ENCODE measurements at regions not wholly inside any gene's neighbourhood (a gene's known extent, or its start where the extent isn't known, plus 50 kb on each side); places are given as distances from the start of the nearest gene placed in this dataset.

DNA sequence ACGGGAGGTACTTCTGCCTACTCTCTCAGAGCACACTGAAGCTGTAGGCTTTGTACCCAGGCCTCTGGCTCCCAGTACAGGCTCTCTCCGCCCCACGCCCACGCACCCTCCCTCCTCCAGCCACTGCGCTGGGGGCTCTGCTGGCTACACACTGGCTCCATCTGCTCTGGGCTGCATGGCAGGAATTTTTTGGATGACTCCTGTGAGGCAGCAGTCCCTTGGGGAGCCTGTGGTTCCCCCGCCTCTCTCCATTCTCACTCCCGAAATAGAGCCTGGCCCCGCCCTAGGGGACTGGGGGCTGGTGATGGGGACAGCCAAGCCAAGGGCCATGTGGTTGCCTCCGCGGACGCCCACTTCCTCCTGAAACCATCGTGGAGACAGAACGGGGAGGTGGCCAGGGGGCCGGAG is 58.1 kb upstream of the ADRA2C start:
- peaks cover 0 to 3% (median 2%) of the 10 kb centered on the region in 3 donors for H3K4me1 Mint-ChIP-seq
- no peak overlapping the region for H3K27ac Mint-ChIP-seq
- H3K27me3 Mint-ChIP-seq: peaks cover 12% of the 10 kb centered on the region
- no peak overlapping the region for H3K4me3 Mint-ChIP-seq
- no peaks in the 10 kb centered on the region for H3K9me3 Mint-ChIP-seq
- no peaks in the 10 kb centered on the region for H3K36me3 Mint-ChIP-seq

DNA sequence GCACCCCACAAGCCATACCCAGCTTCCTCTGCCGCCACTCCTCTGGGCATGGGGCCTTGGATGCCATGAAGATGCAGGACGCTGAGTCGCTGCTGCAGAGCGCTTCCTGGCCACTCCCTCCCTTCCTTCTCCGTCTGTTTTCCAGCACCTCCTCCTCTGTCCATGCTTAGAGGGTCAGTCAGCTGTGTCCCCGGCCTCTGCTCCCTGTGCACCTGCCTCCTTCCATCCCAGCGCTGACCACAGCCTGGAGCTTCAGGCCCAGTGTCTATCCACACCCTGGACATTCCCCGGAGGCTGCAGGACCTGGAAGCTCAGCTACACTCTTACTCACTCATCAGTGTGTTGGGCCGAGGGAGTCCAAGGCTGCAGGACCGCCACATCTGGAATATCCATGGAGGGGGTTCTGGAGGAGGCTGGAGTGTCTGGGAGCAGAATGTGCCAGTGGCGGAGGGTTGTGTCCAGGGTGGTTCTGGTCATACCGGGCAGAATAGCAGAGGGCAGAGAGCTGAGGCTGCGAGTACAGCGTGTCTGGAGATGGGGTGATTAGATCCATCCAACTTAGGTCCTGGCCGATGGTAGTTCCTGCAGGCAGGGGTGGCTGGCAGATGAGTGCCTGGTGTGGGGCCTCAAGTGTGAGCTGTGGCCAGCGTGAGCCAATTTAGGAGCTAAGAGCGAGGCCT is 58.6 kb upstream of the ADRA2C start:
- peaks cover 0 to 3% (median 2%) of the 10 kb centered on the region in 3 donors for H3K4me1 Mint-ChIP-seq
- H3K36me3 Mint-ChIP-seq: no peaks in the 10 kb centered on the region
- H3K27ac Mint-ChIP-seq: no peak overlapping the region
- peak overlapping the region in 1 of 4 donors; percentile 70 for H3K4me3 Mint-ChIP-seq
- H3K27me3 Mint-ChIP-seq: peaks cover 12% of the 10 kb centered on the region
- H3K9me3 Mint-ChIP-seq: no peaks in the 10 kb centered on the region

DNA sequence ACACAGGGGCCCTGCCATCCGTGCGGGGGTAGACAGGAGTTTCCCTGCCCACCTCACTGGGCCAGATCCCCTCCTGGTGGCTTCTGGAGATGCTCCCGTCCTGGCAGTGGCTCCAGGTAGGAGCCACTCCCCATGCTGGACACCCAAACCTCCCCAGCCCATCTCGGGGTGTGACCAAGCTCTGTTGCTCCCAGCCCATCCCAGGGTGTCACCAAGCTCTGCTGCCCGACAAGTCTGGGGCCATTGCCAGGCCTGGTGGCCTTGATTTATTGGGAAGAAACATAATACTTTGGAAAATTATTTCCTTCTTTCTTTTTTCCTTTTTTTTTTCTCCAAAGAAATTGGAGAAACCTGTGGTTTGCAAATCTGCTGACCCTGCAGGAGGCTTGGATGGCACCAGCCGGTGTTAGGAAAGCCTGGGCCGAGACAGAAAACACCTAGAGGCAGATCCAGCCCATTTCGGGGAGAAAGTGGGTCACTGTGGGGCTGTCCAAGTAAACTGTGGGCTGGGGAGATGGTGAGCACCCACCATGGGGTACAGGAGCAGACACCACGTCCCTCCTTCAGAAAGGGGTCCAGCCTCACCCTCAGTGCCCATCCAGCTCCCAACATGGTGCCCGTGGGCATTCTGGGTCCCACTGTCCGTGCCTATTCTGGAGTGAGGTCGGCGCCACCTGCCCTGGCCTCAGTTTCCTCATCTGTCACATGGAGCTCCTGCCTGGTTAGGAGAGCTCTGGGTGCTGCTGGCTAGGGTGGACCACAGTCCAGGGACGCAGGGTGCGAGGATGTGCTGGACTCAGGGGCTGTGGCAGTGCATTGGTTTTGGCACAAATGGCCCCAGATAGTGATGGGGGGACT is 59.4 kb upstream of the ADRA2C start:
- Mint-ChIP-seq H3K9me3 (no peaks in the 10 kb centered on the region), H3K4me3 (no peak overlapping the region), H3K4me1 (peaks cover 0 to 3% (median 2%) of the 10 kb centered on the region in 3 donors), H3K36me3 (no peaks in the 10 kb centered on the region), H3K27ac (no peak overlapping the region), H3K27me3 (peaks cover 12% of the 10 kb centered on the region)

DNA sequence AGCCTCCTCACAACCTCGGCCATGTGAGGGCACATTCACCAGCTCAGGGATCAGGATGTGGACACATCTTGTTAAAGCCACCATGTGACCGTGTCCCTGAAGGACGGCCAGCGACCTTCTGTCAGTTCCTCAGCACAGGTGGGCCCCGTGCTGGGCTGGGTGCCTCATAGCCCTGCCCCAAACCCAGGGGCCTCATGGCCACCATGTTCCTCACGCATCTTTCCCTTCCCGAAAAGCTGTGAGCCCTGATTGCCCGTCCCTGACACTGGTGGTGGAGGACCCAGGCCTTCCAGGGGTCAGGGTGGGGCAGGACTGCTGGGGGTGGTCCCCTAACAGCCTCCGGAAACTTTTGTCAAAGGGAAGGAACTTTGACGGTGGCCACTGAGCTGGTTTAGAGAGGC is 60.1 kb upstream of the ADRA2C start:
- Mint-ChIP-seq H3K4me3 (no peak overlapping the region), H3K27me3 (peaks cover 12% of the 10 kb centered on the region), H3K27ac (no peak overlapping the region), H3K36me3 (no peaks in the 10 kb centered on the region), H3K9me3 (no peaks in the 10 kb centered on the region), H3K4me1 (peaks cover 0 to 3% (median 2%) of the 10 kb centered on the region in 3 donors)

DNA sequence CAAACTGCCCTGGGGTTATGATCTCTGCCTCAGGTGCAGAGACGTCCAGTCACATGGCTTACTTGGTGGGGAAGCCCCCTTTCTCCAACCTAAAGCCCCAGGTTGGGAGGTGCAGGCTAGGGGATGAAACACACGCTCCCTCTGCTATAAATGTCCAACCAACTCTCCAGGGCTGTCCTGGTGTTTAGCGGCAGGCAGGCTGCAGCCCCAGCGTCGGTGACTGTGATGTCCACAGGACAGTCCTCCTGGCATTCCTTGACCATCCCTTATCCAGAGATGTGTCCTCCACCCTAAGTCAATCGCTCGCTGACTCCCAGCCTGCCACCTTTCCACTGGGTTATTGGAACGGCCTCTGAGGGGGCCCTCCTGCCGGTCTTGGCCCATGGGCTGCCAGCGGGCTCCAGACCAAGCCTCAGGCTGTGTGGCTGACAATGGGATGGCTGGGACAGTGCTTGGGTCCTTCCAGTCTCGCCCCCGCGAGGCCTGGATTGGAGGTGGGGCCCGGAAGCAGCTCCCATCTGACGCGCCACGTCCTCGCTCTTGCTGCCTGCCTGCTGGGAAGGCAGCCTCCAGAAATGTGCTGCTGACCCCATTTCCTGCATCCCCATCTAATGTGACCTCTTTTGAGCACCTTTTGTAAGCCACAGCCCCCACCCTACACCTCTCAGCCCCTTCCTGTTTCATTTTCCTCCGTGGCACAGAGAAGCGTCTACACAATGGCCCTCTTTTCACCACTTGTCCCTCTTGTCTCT is 60.8 kb upstream of the ADRA2C start:
- H3K27ac Mint-ChIP-seq: no peak overlapping the region
- H3K4me3 Mint-ChIP-seq: no peak overlapping the region
- no peaks in the 10 kb centered on the region for H3K36me3 Mint-ChIP-seq
- H3K9me3 Mint-ChIP-seq: no peaks in the 10 kb centered on the region
- H3K4me1 Mint-ChIP-seq: peaks cover 0 to 3% (median 2%) of the 10 kb centered on the region in 3 donors
- H3K27me3 Mint-ChIP-seq: peaks cover 17% of the 10 kb centered on the region

DNA sequence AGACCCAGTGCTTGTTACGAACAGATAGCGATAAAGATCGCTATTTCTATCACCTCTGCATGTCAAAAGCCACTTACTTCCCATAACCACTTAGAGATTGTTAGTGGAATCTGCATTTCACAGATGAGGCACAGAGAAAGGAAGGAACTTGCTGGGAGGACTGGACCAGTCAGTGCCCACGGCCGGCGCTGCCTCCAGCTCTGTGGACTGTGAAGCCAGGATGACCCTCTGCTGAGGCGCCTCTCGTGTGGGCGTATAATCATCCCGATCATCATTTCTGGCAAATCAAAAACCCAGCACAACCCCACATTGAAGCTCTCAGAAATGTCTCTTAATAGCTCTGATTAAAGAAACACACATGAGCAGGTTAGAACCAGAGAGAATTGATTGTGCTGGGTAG is 61.5 kb upstream of the ADRA2C start:
- no peaks in the 10 kb centered on the region for H3K36me3 Mint-ChIP-seq
- no peaks in the 10 kb centered on the region for H3K9me3 Mint-ChIP-seq
- no peak overlapping the region for H3K4me3 Mint-ChIP-seq
- H3K27me3 Mint-ChIP-seq: peaks cover 20% of the 10 kb centered on the region
- H3K4me1 Mint-ChIP-seq: peaks cover 0 to 3% (median 2%) of the 10 kb centered on the region in 3 donors
- no peak overlapping the region for H3K27ac Mint-ChIP-seq

DNA sequence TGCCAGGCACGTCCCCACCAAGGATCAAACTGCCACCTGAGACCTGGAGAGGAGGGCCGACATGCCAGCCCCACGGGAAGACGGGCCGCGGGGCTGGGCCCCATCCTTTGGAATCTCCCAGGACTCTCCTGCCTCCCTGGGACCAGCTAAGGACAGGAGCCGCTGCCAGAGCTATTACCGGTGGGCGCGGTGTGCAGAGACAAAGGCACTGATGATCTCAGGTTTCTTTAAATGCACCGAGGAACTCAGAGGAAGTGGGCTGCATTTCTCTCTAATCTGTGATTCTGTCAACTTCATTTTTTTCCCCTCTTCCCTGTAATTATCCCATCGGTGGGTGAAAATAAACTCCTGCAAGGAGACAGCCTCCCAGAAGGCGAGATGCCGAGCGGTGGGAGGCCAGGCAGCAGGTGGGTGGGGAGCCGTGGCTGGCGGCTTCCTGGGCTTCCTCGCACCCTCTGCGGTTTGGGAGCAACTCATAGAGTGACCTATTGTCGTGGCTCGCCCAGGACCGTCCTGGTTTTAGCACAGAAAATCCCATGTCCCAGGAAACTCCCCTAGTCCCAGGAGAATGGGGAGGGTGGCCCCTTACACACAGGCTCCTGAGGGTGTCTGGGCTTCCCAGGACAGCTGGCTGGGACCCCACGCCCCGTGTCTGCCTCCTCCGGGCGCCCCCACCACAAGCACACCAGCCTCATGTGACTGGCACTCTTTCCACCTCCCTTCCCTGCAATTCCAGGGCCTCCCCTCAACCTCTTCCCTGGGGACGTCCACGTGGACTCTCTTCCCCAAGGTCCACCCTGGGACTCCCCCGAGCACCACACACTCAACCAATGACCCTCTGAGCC is 62.3 kb upstream of the ADRA2C start:
- Mint-ChIP-seq H3K4me3 (peak overlapping the region in 1 of 4 donors; percentile 46), H3K27ac (no peak overlapping the region), H3K9me3 (no peaks in the 10 kb centered on the region), H3K27me3 (peaks cover 20% of the 10 kb centered on the region), H3K36me3 (no peaks in the 10 kb centered on the region), H3K4me1 (peaks cover 0 to 2% (median under 1%) of the 10 kb centered on the region in 3 donors)

DNA sequence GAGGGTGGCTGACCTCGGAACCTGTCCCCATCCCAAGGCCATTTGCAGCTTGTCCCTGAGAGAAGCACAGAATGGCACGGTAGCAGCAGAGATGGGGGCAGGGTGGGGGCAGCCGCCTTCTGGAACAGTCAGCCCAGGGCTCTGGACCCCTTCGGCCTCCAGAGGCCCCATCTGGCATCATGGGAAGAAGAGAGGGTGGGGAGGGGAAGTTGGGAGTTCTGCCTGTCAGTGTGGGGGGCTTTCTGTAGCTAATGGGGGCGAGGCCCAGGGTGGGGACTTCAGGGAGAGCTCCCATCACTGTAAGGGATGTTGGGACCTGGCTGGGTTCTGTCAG is 62.9 kb upstream of the ADRA2C start:
- peaks cover 20% of the 10 kb centered on the region for H3K27me3 Mint-ChIP-seq
- no peaks in the 10 kb centered on the region for H3K9me3 Mint-ChIP-seq
- H3K36me3 Mint-ChIP-seq: no peaks in the 10 kb centered on the region
- no peak overlapping the region for H3K27ac Mint-ChIP-seq
- H3K4me1 Mint-ChIP-seq: peaks cover 0 to 2% (median 0%) of the 10 kb centered on the region in 3 donors
- no peak overlapping the region for H3K4me3 Mint-ChIP-seq

DNA sequence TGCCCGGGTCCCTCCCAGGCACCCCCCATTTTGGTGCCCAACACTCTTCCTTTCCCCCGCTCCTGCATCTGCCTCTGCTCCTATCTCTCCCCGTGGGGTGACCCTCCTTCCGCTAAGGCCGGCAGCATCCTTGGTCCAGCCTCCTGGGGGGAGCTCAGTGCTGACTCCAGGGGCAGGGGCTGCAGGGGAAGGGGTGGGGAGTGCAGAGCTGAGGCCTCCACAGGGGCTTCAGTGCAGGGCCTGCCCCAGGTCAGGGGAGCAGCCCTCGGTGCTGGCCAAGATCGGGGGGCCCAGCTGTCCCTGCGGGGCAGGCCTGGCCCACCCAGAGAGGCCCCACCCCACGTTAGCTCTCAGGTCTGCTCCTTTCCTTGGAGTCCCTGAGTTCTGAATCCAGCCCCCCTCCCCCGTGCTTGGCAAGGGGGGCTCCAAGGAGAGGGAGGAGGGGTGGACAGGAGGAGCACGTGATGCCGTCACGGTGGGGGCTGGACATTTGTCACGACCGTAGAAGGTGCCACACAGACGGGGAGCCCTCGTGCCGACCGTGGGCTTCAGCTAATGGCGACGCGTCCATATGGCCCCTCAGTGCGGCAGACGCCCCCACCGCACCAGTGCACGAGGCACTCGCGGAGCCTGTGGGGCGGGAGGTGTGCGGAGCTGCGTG is 63.5 kb upstream of the ADRA2C start:
- peaks cover 0 to 2% (median 0%) of the 10 kb centered on the region in 3 donors for H3K4me1 Mint-ChIP-seq
- no peak overlapping the region for H3K4me3 Mint-ChIP-seq
- no peaks in the 10 kb centered on the region for H3K36me3 Mint-ChIP-seq
- H3K27me3 Mint-ChIP-seq: peaks cover 17% of the 10 kb centered on the region
- no peak overlapping the region for H3K27ac Mint-ChIP-seq
- peaks cover 0 to 1% (median 0%) of the 10 kb centered on the region in 3 donors for H3K9me3 Mint-ChIP-seq

DNA sequence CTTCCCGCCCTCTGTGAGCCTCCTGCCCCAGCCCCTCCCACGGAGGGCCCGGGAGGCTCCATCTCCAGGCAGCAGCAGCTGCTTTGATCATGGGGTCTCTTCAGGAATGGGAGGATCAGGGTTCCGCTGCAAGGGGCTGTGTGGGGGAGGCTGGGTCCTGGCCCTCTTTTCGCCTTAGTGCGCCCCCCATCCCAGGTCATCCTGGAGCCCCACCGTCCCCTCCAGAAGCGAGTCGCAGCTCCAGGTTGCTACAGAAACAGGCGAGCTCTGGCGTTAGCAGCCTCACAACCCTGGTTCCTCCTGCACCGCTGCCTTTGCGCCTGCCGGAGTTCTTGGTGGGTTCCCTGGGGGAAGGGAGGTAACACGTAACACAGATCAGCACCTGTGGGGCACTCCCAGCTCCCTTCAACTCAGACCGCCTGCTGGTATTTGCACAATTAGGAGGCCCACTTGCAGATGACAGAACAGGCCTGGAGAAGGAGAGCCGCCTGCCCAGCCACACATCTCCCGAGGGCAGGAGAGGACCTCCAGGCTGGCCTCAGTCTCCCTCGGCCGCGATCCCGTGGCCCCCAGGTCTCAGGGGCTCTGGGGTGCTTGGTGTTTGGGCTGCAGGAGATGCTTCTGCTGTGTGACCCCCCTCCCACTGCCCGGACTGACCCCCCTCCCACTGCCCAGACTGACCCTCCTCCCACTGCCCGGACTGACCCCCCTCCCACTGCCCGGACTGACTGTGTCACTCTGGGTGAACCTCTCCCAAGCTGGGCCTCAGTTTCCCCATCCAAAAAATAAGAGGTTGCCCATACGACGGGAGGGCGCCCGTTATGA is 64.2 kb upstream of the ADRA2C start:
- Mint-ChIP-seq H3K9me3 (peaks cover 4 to 7% (median 7%) of the 10 kb centered on the region in 3 donors), H3K27ac (no peak overlapping the region), H3K4me1 (peaks cover 0 to 2% (median 0%) of the 10 kb centered on the region in 3 donors), H3K4me3 (no peak overlapping the region), H3K27me3 (peaks cover 15% of the 10 kb centered on the region), H3K36me3 (no peaks in the 10 kb centered on the region)

DNA sequence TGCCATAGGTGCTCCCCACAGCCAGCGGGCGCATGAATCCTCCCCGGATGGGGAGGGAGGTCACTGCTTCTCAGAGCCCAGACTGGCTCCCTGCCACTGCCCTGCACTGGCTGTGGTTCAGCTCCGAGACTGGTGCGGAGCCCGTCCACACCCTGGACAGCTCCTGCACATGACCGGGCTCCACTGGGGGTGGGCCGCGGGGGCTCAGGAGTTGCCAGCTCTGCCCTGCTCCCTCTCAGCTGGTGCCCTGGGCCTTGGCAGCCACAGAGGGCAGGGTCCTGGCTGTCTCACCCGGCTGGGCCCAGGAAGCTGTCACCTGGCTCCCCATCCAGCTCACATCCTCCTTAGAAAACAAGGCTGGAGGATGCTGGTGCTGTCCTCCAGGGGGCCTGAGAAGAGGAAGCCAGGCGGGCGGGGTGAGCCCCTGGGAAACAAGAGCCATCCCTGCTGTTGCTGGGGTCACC is 64.9 kb upstream of the ADRA2C start:
- H3K36me3 Mint-ChIP-seq: no peaks in the 10 kb centered on the region

DNA sequence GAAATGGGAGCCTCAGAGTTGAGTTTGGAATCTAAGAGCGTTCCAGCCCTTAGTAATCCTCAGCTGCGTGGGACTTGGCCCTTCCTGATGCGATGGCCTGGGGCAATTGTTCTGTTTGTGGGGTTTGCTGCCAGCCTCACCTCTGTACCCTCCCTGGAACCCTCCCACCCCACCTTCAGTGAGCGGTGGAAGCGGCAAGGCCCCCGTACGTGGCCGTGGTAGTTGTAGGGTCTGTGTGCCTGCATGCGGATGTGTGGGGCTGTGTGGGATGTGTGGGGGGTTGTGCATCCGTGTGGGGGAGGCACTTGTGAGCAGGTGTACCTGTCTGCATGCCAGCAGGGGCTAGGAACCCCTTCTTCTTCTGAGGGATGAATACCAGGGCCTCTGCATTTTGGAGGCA is 65.4 kb upstream of the ADRA2C start:
- Mint-ChIP-seq H3K36me3 (no peaks in the 10 kb centered on the region), H3K27me3 (peaks cover 15% of the 10 kb centered on the region), H3K4me1 (peaks cover 0 to 1% (median 0%) of the 10 kb centered on the region in 3 donors), H3K27ac (no peak overlapping the region), H3K9me3 (peaks cover 6 to 16% (median 8%) of the 10 kb centered on the region in 3 donors), H3K4me3 (no peak overlapping the region)

More for the DNA sequence above, 64.9 kb upstream of the ADRA2C start:
- H3K27me3 Mint-ChIP-seq: peaks cover 15% of the 10 kb centered on the region
- peaks cover 0 to 2% (median 0%) of the 10 kb centered on the region in 3 donors for H3K4me1 Mint-ChIP-seq
- H3K27ac Mint-ChIP-seq: no peak overlapping the region
- H3K4me3 Mint-ChIP-seq: no peak overlapping the region
- peaks cover 6 to 13% (median 8%) of the 10 kb centered on the region in 3 donors for H3K9me3 Mint-ChIP-seq

DNA sequence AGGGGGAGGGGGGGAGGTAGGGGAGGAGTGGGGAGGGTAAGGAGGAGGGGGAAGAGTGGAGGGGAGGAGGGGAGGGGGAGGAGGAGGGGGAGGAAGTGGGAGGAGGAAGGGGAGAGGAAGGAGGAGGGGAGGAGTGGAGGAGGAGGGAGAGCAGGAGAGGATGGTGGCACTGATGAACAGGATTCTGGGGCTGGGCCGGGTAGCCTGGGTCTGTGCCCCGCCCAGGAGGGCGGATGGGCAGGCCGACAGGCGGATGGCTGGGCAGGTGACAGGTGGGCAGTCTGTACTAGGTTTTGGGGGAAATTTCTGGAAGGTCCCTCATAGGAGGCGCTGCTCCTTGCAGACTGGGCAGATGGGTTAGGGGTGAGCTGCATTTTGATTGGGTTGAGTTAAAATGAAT is 66.0 kb upstream of the ADRA2C start:
- no peak overlapping the region for H3K27ac Mint-ChIP-seq

More for the DNA sequence above, 66.0 kb upstream of the ADRA2C start:
- peak overlapping the region in 1 of 4 donors; percentile 37 for H3K4me3 Mint-ChIP-seq
- H3K4me1 Mint-ChIP-seq: no peaks in the 10 kb centered on the region
- H3K36me3 Mint-ChIP-seq: no peaks in the 10 kb centered on the region
- H3K9me3 Mint-ChIP-seq: peaks cover 6 to 16% (median 9%) of the 10 kb centered on the region in 3 donors
- peaks cover 15% of the 10 kb centered on the region for H3K27me3 Mint-ChIP-seq

Measured in IgD-negative memory B cell (primary cell).